ENCODE measurements at regions not wholly inside any gene's neighbourhood (a gene's known extent, or its start where the extent isn't known, plus 50 kb on each side); places are given as distances from the start of the nearest gene placed in this dataset.
"Not testable (repeated sequence)": the region's sequence is repeated elsewhere in the genome, so short reads cannot be mapped to it uniquely, and the experiment has no call there.

- TF ChIP-seq, protein P1, sequence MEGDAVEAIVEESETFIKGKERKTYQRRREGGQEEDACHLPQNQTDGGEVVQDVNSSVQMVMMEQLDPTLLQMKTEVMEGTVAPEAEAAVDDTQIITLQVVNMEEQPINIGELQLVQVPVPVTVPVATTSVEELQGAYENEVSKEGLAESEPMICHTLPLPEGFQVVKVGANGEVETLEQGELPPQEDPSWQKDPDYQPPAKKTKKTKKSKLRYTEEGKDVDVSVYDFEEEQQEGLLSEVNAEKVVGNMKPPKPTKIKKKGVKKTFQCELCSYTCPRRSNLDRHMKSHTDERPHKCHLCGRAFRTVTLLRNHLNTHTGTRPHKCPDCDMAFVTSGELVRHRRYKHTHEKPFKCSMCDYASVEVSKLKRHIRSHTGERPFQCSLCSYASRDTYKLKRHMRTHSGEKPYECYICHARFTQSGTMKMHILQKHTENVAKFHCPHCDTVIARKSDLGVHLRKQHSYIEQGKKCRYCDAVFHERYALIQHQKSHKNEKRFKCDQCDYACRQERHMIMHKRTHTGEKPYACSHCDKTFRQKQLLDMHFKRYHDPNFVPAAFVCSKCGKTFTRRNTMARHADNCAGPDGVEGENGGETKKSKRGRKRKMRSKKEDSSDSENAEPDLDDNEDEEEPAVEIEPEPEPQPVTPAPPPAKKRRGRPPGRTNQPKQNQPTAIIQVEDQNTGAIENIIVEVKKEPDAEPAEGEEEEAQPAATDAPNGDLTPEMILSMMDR (IDR thresholded peaks at IDR 0.05; ENCODE audit: low read depth, low read length), result no peak
- H3K4me3 ChIP-seq (ENCODE audit: low read depth, low read length), result no peak overlapping the region
Observed at GRCh38 chrX:50996930-50997329, 86.4 kb downstream of the BMP15 start.

GRCh38 chrX:51000384-51000783 lies 89.8 kb downstream of the BMP15 start:
- not testable (repeated sequence) for H3K4me3 ChIP-seq (ENCODE audit: low read depth, low read length)

DNA sequence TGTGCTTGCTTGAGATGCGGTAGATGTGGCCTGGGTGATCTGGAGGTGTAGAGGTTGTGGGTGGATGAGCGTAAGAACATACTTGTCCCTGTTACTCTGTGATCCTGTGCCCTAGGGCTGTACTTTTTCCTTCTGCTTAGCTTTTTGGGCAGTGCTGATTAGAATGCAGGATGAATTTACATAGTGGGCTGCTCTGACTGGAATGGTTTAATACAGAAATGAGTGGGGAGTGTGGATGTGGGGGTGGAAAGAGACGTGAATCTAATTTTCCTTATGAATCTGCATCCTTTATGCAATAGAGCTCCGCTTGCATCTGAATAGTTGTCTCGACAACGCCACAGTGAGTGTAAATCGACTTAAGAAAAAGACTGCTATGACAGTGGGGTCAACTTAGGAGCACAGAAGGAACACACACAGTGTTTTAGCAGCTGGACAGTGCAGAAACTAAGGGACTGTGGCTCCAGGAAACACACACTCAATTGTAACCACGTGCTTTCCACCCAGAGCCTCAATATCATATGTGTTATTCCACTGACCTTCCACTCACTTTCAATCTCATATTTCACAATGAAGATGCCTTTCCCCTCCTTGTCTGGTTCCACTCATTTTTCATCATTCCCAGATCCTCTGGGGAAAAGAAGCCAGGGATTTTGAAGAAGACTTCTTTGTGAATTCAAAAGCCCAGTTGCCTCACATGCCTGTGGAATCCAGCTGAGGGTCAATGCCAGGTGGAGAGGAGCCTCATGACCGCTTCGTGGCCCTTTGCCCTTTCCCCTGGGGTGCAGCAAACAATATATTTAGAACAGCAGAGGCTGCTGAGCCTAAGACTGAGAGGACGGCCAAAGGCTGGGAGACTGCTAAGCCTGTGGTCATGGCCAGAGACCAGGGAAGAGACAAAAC lies 91.4 kb downstream of the BMP15 start:
- not testable (repeated sequence) for H3K4me3 ChIP-seq (ENCODE audit: low read depth, low read length)

DNA sequence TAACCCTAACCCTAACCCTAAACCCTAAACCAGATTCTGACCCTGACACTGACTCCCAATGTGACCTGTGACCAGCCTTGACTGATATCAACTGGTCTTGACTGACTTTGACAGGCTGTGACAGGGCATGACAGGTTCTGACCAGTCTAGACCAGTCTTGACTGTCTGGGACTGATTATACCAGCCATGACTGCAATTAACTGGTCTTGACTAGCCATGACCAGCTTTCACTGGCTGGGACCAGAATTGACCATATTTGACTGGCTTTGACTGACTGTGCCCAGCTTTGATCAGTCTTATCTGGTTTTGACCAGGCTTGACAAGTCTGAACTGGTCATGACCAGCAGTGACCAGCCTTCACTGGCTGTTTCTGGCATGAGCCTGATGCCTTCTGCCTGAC lies 95.5 kb downstream of the BMP15 start:
- H3K4me3 ChIP-seq (ENCODE audit: low read depth, low read length), result no peak overlapping the region
- TF ChIP-seq, protein P1 (IDR thresholded peaks at IDR 0.05; ENCODE audit: low read depth, low read length), result no peak

DNA sequence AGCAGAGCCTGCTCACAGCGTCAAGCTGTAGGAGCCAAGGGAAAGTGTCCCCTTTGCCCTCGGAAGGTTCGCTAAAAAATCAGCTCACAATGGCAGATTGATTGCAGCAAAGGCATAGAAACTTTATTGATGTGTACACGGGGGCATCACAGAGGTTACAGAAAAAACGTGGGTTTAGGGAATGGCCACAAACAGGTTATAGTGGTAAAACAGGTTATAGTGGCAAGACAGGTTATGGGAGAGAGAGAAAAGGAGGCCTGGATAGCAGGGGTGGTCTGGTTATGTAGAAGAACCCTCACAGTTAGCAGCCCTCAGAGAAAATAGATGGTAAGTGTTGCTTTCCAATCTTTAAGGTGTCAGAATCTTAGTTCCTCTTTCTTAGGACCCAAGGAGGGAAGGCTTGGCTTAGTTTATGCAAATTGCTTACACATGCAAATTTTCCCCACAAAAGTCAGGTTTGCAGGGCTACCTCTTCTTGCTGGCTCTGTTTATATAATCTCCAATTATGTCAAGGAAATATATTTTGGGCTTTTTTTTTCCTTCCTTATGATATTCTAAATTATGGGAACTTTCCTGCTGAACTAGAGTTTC lies 113.7 kb downstream of the BMP15 start:
- TF ChIP-seq, protein P1 (IDR thresholded peaks at IDR 0.05; ENCODE audit: low read depth, low read length), result no peak
- H3K4me3 ChIP-seq (ENCODE audit: low read depth, low read length), result no peak overlapping the region

DNA sequence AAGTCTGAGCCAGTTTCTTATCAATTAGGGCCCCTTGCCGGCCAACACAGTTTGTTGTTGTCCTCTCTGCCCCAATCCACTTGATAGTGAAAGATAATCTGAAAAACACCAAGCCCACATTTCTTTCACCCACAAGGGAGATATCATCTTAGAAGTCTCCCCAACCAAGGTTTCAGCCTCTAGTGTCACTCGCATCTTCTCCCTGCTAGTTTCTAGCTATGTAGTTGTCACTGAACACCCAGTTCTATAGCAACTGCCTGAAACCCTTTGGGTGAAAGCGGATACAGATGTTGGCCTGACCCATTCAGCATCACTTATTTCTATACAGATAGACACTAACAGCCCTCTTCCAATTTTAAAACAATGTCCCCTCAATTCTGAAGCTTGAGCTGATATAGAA lies 116.3 kb downstream of the BMP15 start:
- TF ChIP-seq, protein P1 (IDR thresholded peaks at IDR 0.05; ENCODE audit: low read depth, low read length), result no peak
- H3K4me3 ChIP-seq (ENCODE audit: low read depth, low read length), result no peak overlapping the region

DNA sequence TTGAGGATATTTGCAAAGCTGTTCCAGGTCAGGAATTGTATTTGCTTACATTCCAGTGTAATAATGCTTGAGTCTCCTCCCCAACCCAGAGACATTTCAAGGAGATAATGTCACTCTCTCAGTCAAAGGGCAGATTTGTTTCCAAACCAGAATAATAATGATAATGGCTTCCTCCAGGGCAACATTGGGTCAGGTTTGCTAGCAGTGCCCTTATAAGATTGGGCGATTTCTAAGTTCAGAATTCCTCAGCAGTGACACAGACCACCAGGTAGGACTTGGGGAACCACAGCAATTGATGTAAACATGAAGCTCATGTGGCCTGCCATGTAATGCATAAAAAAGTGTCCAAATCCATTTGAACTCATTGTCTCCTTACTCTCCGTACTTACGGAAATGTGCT lies 125.2 kb downstream of the BMP15 start:
- TF ChIP-seq, protein P1 (IDR thresholded peaks at IDR 0.05; ENCODE audit: low read depth, low read length), result no peak
- H3K4me3 ChIP-seq (ENCODE audit: low read depth, low read length), result no peak overlapping the region

GRCh38 chrX:51047950-51048349 lies 137.4 kb downstream of the BMP15 start:
- no peak overlapping the region for H3K4me3 ChIP-seq (ENCODE audit: low read depth, low read length)
- TF ChIP-seq, protein P1 (IDR thresholded peaks at IDR 0.05; ENCODE audit: low read depth, low read length), result no peak
